Adrenal gland (tissue), 5 donors: ENCODE measurements at regions not wholly inside any gene's neighbourhood (a gene's known extent, or its start where the extent isn't known, plus 50 kb on each side); places are given as distances from the start of the nearest gene placed in this dataset.

Source experiments
- CTCF ChIP-seq, 6 experiments: fragments of 450-650 bp in 4 of 6; fragments of 200-600 bp in 2 of 6; sonication (generic) in 1 of 6; IDR thresholded peaks; 1 replicate in 5 of 6; 2 replicates in 1 of 6; pipeline versions ENCODE4 v1.5.1 to v1.8.0; 2016 to 2021; ENCODE audit warnings: antibody characterized with exemption in 6 of 6, mild to moderate bottlenecking in 2 of 6, moderate library complexity in 1 of 6
- POLR2A ChIP-seq, 2 donors: fragments of 450-650 bp; IDR thresholded peaks; one replicate each; pipeline ENCODE4 v1.6.1; 2017; ENCODE audit warnings: antibody characterized with exemption in 2 of 2, mild to moderate bottlenecking in 2 of 2, moderate library complexity in 1 of 2
- donor health status: DM: no; HTN: no; CAD: no.

- no peak for TF ChIP-seq CTCF (IDR thresholded peaks at IDR 0.05)
- TF ChIP-seq POLR2A (IDR thresholded peaks at IDR 0.05), result no peak
Measured at GRCh38 chr5:89451263-89451662, 568.3 kb upstream of the MEF2C start.
